ENCODE measurements at regions not wholly inside any gene's neighbourhood (a gene's known extent, or its start where the extent isn't known, plus 50 kb on each side); places are given as distances from the start of the nearest gene placed in this dataset.

GRCh38 chr11:115724666-115725065 is 220.5 kb upstream of the CADM1 start:
- TF ChIP-seq, protein P1, sequence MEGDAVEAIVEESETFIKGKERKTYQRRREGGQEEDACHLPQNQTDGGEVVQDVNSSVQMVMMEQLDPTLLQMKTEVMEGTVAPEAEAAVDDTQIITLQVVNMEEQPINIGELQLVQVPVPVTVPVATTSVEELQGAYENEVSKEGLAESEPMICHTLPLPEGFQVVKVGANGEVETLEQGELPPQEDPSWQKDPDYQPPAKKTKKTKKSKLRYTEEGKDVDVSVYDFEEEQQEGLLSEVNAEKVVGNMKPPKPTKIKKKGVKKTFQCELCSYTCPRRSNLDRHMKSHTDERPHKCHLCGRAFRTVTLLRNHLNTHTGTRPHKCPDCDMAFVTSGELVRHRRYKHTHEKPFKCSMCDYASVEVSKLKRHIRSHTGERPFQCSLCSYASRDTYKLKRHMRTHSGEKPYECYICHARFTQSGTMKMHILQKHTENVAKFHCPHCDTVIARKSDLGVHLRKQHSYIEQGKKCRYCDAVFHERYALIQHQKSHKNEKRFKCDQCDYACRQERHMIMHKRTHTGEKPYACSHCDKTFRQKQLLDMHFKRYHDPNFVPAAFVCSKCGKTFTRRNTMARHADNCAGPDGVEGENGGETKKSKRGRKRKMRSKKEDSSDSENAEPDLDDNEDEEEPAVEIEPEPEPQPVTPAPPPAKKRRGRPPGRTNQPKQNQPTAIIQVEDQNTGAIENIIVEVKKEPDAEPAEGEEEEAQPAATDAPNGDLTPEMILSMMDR (IDR thresholded peaks at IDR 0.05) = no peak
- no peak for TF ChIP-seq POLR2A (IDR thresholded peaks at IDR 0.05)
